Neural progenitor cell (in vitro differentiated cells): ENCODE measurements at regions not wholly inside any gene's neighbourhood (a gene's known extent, or its start where the extent isn't known, plus 50 kb on each side); places are given as distances from the start of the nearest gene placed in this dataset.

Experiments
- DNase-seq: peaks from one replicate; pipeline ENCODE4 v3.0.0-alpha.2; 2016; ENCODE audit warnings: low spot score
- H2AFZ ChIP-seq: fragments of 200-600 bp; sonication (generic); replicated peaks from 2 replicates; pipeline ENCODE4 v1.6.1; 2016; ENCODE audit warnings: antibody characterized with exemption
- H3F3A ChIP-seq: fragments of 200-600 bp; sonication (generic); 2 replicates; pipeline ENCODE4 v1.6.1; 2016; ENCODE audit warnings: antibody characterized with exemption, low read depth
- H3K27ac ChIP-seq: fragments of 200-600 bp; sonication (generic); 2 replicates; pipeline ENCODE4 v1.5.1; 2016; ENCODE audit warnings: mild to moderate bottlenecking
- H3K27me3 ChIP-seq: fragments of 200-600 bp; sonication (generic); 2 replicates; pipeline ENCODE4 v1.6.1; 2016; ENCODE audit warnings: mild to moderate bottlenecking, moderate library complexity
- H3K36me3 ChIP-seq: fragments of 200-600 bp; sonication (generic); 2 replicates; pipeline ENCODE4 v1.5.1; 2016
- H3K4me1 ChIP-seq: fragments of 200-600 bp; sonication (generic); 2 replicates; pipeline ENCODE4 v1.6.1; 2016; ENCODE audit warnings: mixed run types
- H3K4me2 ChIP-seq: fragments of 200-600 bp; sonication (generic); 2 replicates; pipeline ENCODE4 v1.6.1; 2016
- H3K4me3 ChIP-seq: fragments of 200-600 bp; sonication (generic); 2 replicates; pipeline ENCODE4 v1.5.1; 2016
- H3K79me2 ChIP-seq: fragments of 200-600 bp; sonication (generic); 2 replicates; pipeline ENCODE4 v1.6.1; 2016; ENCODE audit warnings: low read depth
- H3K9ac ChIP-seq: fragments of 200-600 bp; sonication (generic); 2 replicates; pipeline ENCODE4 v1.6.1; 2016
- H3K9me3 ChIP-seq: fragments of 200-600 bp; sonication (generic); 2 replicates; pipeline ENCODE4 v1.5.1; 2016; ENCODE audit warnings: low read depth
- H4K20me1 ChIP-seq: fragments of 200-600 bp; sonication (generic); 2 replicates; pipeline ENCODE4 v1.6.1; 2016; ENCODE audit warnings: low read depth
- H3K27ac Mint-ChIP-seq: 3 replicates; pipeline ENCODE4 v1.8.0; 2021; ENCODE audit warnings: mixed read lengths
- H3K27me3 Mint-ChIP-seq: 2 replicates; pipeline ENCODE4 v1.8.0; 2022; ENCODE audit warnings: low read depth, mild to moderate bottlenecking, inconsistent platforms, moderate library complexity, mixed read lengths; ENCODE audit not compliant: insufficient read depth
- H3K36me3 Mint-ChIP-seq: 3 replicates; pipeline ENCODE4 v1.8.0; 2021; ENCODE audit warnings: mixed read lengths
- H3K4me1 Mint-ChIP-seq: 3 replicates; pipeline ENCODE4 v1.8.0; 2021; ENCODE audit warnings: mixed read lengths
- H3K4me3 Mint-ChIP-seq: 3 replicates; pipeline ENCODE4 v1.8.0; 2021; ENCODE audit warnings: mild to moderate bottlenecking, moderate library complexity, mixed read lengths
- H3K9me3 Mint-ChIP-seq: 3 replicates; pipeline ENCODE4 v1.8.0; 2020; ENCODE audit warnings: mixed read lengths
- EZH2 ChIP-seq: fragments of 200-600 bp; sonication (generic); IDR thresholded peaks from 2 replicates; pipeline ENCODE4 v1.6.1; 2017; ENCODE audit warnings: antibody characterized with exemption, mild to moderate bottlenecking, moderate library complexity
- EZH2phosphoT487 ChIP-seq: fragments of 200-600 bp; sonication (generic); IDR thresholded peaks from 2 replicates; pipeline ENCODE4 v1.6.1; 2017; ENCODE audit warnings: antibody characterized with exemption
- TF ChIP-seq, protein P1 (sequence below): fragments of 200-600 bp; sonication (generic); IDR thresholded peaks from 2 replicates; pipeline ENCODE4 v1.5.1; 2017; ENCODE audit warnings: antibody characterized with exemption, mild to moderate bottlenecking

DNA sequence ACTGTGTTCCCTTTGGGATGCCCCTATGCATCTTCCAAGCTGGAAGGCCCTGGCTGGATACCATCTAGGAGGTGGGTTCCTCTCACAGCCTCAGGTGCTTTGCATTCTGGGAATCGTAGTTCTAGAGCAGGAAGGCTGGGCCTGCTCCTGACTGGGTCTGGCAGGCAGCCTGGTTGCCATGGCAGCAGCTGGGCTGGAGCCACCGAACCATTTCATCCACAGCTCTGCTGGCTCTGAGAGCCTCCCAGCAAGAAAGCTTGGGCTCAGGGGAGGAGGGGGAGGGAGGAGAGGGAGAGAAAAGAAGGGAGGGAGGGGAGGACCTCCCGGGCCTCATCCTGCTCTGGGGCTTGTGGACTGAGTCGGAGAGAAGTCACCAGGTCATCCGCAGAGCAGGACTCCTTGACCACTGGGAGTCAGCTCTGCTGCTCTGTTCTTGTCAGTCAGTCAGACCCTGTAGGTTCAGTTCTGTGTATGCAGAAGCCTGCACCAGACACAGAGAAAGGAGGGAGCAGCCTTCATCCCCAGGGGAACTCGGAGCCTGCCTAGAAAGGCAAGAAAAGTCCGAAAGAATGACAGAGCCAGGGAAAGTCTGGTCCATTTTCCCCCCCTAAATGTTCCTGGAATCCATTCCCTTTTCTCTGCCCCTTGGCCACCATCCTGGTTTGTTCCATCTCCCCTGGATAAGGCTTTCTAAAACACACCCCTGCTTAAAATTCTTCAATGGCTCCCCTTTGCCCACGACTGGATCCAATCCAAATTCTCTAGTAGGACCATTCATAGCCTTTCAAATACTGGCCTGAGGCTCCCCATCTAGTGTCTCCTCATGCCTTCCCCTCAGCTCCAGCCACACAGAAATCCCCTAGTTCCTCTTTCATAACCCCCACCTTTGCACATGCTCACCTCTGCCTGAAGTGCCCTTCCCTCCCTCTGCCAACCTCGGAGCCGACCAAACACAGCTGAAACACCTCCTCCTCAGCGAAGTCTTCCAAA, 65.4 kb upstream of the ARAP3 start:
- Histone ChIP-seq H2AFZ (no peak overlapping the region), H3K27me3 (peaks cover 23% of the 10 kb centered on the region), H3K36me3 (no peaks in the 10 kb centered on the region), H3K79me2 (no peaks in the 10 kb centered on the region), H3K9ac (no peak overlapping the region), H3K4me3 (no peak overlapping the region), H3F3A (peaks cover 23% of the 10 kb centered on the region), H3K4me1 (peaks cover 34% of the 10 kb centered on the region), H3K4me2 (peak overlapping the region; percentile 66), H3K9me3 (no peaks in the 10 kb centered on the region), H3K27ac (no peak overlapping the region), H4K20me1 (peaks cover 22% of the 10 kb centered on the region)
- Mint-ChIP-seq H3K4me1 (peaks cover 30% of the 10 kb centered on the region), H3K36me3 (no peaks in the 10 kb centered on the region), H3K9me3 (no peaks in the 10 kb centered on the region), H3K27ac (no peak overlapping the region), H3K4me3 (no peak overlapping the region), H3K27me3 (peaks cover 30% of the 10 kb centered on the region)
- DNase-seq = peak; percentile 96
- TF ChIP-seq EZH2 = no peak
- no peak for TF ChIP-seq EZH2phosphoT487
- TF ChIP-seq, protein P1, sequence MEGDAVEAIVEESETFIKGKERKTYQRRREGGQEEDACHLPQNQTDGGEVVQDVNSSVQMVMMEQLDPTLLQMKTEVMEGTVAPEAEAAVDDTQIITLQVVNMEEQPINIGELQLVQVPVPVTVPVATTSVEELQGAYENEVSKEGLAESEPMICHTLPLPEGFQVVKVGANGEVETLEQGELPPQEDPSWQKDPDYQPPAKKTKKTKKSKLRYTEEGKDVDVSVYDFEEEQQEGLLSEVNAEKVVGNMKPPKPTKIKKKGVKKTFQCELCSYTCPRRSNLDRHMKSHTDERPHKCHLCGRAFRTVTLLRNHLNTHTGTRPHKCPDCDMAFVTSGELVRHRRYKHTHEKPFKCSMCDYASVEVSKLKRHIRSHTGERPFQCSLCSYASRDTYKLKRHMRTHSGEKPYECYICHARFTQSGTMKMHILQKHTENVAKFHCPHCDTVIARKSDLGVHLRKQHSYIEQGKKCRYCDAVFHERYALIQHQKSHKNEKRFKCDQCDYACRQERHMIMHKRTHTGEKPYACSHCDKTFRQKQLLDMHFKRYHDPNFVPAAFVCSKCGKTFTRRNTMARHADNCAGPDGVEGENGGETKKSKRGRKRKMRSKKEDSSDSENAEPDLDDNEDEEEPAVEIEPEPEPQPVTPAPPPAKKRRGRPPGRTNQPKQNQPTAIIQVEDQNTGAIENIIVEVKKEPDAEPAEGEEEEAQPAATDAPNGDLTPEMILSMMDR = no peak

DNA sequence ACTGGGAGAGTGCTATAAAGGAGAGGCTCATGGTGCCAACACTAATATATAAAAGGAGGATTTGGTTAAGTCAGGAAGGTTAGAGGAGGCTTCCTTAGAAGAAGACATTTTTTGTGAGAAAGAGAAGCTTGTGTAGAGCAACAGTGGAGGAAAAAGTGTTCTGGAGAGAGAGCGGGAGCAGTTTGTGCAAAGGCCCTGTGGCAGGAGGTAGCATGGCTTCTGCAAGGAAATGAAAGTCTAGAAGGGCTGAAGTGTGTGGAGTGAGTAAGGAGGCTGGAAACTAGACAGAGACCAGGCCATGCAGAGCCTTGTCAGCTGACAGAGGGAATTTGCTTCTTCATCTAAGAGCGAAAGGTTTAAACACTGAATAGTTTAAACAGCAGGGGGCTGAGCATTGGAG, 64.4 kb upstream of the ARAP3 start:
- no peak for DNase-seq
- TF ChIP-seq EZH2 (no peak), EZH2phosphoT487 (no peak)
- TF ChIP-seq, protein P1 = no peak
- peaks cover 29% of the 10 kb centered on the region for H4K20me1 ChIP-seq
- H3K4me3 ChIP-seq = no peak overlapping the region
- H3F3A ChIP-seq = peaks cover 23% of the 10 kb centered on the region
- H3K27me3 Mint-ChIP-seq = peaks cover 31% of the 10 kb centered on the region
- no peaks in the 10 kb centered on the region for H3K36me3 Mint-ChIP-seq
- no peaks in the 10 kb centered on the region for H3K9me3 Mint-ChIP-seq
- peaks cover 13% of the 10 kb centered on the region for H3K27me3 ChIP-seq
- H3K79me2 ChIP-seq = no peaks in the 10 kb centered on the region
- no peaks in the 10 kb centered on the region for H3K36me3 ChIP-seq
- H3K4me1 ChIP-seq = peaks cover 44% of the 10 kb centered on the region
- no peak overlapping the region for H2AFZ ChIP-seq
- H3K9ac ChIP-seq = no peak overlapping the region
- H3K27ac Mint-ChIP-seq = no peak overlapping the region
- H3K9me3 ChIP-seq = no peaks in the 10 kb centered on the region
- no peak overlapping the region for H3K4me2 ChIP-seq
- H3K4me1 Mint-ChIP-seq = peaks cover 36% of the 10 kb centered on the region
- no peak overlapping the region for H3K4me3 Mint-ChIP-seq
- no peak overlapping the region for H3K27ac ChIP-seq

DNA sequence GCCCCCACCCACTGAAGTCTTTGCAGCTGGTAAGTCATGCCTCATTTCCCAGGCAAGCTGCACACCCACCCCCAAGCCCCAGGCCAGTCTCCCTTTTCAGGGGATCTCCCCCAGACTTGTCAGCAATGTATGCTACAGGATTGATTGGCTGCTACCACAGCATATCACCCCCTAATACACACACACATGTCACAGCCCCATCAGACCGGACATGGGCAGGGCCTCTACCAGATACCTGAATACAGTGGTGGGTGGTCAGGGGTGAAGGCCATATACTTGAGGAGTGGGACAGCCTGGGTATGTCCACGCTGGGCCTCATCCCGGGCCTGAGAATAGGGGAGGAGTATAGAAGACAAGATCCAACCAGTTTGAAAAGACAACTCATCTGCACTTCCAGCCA, 63.4 kb upstream of the ARAP3 start:
- peaks cover 46% of the 10 kb centered on the region for H3K4me1 Mint-ChIP-seq
- no peaks in the 10 kb centered on the region for H3K36me3 Mint-ChIP-seq
- Histone ChIP-seq H3K9ac (no peak overlapping the region), H4K20me1 (peaks cover 36% of the 10 kb centered on the region), H3K79me2 (no peaks in the 10 kb centered on the region), H3K27ac (no peak overlapping the region), H3K4me1 (peaks cover 54% of the 10 kb centered on the region), H3K27me3 (peaks cover 2% of the 10 kb centered on the region), H3F3A (peaks cover 27% of the 10 kb centered on the region), H3K9me3 (no peaks in the 10 kb centered on the region), H2AFZ (no peak overlapping the region), H3K36me3 (no peaks in the 10 kb centered on the region), H3K4me2 (no peak overlapping the region), H3K4me3 (no peak overlapping the region)
- TF ChIP-seq, protein P1 = no peak
- TF ChIP-seq EZH2 (no peak), EZH2phosphoT487 (no peak)
- H3K27me3 Mint-ChIP-seq = peaks cover 35% of the 10 kb centered on the region
- H3K4me3 Mint-ChIP-seq = no peak overlapping the region
- no peaks in the 10 kb centered on the region for H3K9me3 Mint-ChIP-seq
- no peak overlapping the region for H3K27ac Mint-ChIP-seq
- DNase-seq = no peak
